OCI-LY3 (cell line): ENCODE measurements at regions not wholly inside any gene's neighbourhood (a gene's known extent, or its start where the extent isn't known, plus 50 kb on each side); places are given as distances from the start of the nearest gene placed in this dataset.

Source experiments
- EZH2phosphoT487 ChIP-seq: fragments of 200-600 bp; shearing (Covaris generic); IDR thresholded peaks from 2 replicates; pipeline ENCODE4 v1.6.1; 2018; ENCODE audit warnings: antibody characterized with exemption, mixed run types, low read depth
- TF ChIP-seq, protein P1 (sequence below): fragments of 200-600, 300-600 bp; sonication (generic); IDR thresholded peaks from 2 replicates; pipeline ENCODE4 v1.5.1; 2014; ENCODE audit warnings: antibody characterized with exemption, low read length, low read depth

DNA sequence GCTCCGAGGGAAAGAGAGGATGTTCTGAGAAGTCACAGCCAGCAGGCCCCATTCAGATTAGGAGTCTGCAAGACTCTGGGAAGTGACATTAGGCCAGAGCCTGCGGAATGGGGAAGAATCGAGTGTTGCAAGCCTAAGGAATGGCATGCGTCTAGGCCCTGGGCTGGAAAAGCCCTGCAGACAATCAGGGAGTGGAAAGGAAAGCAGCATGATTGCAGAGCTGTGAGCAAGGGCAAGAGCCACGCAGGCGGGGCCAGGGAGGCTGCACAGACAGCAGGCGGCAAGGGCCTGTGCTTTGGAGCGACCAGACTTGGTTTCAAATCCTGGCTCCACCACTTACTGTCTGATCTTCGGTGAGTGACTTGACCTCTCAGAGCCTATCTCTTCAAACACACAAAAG is 118.2 kb downstream of the RRAGC start:
- TF ChIP-seq, protein P1, sequence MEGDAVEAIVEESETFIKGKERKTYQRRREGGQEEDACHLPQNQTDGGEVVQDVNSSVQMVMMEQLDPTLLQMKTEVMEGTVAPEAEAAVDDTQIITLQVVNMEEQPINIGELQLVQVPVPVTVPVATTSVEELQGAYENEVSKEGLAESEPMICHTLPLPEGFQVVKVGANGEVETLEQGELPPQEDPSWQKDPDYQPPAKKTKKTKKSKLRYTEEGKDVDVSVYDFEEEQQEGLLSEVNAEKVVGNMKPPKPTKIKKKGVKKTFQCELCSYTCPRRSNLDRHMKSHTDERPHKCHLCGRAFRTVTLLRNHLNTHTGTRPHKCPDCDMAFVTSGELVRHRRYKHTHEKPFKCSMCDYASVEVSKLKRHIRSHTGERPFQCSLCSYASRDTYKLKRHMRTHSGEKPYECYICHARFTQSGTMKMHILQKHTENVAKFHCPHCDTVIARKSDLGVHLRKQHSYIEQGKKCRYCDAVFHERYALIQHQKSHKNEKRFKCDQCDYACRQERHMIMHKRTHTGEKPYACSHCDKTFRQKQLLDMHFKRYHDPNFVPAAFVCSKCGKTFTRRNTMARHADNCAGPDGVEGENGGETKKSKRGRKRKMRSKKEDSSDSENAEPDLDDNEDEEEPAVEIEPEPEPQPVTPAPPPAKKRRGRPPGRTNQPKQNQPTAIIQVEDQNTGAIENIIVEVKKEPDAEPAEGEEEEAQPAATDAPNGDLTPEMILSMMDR = no peak
- TF ChIP-seq EZH2phosphoT487 = no peak
